ENCODE measurements at regions not wholly inside any gene's neighbourhood (a gene's known extent, or its start where the extent isn't known, plus 50 kb on each side); places are given as distances from the start of the nearest gene placed in this dataset.

DNA sequence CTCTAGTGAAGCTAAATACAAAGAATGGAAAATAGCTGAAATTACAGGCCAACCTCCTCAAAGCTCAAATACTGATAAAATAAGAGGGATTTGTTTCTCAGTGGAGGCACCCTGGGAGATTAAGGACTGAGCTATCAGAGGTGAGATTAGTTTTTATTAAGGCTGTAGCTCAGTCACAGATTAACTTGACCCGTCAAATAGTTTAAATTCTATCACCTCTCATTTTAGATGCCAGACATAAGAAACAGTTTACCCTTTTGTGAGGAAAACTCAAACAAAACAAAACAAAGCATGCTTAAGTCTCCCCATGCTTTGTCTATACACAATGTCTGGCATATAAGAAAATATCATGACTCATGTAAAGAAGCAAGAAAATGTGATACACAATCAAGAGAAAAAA, 208.3 kb upstream of the PMFBP1 start:
- no peak overlapping the region for H3K4me3 ChIP-seq
- H3K27me3 ChIP-seq = no peaks in the 10 kb centered on the region
- no peaks in the 10 kb centered on the region for H3K9me3 ChIP-seq
- H3K36me3 ChIP-seq = no peaks in the 10 kb centered on the region
- TF ChIP-seq, protein P1, sequence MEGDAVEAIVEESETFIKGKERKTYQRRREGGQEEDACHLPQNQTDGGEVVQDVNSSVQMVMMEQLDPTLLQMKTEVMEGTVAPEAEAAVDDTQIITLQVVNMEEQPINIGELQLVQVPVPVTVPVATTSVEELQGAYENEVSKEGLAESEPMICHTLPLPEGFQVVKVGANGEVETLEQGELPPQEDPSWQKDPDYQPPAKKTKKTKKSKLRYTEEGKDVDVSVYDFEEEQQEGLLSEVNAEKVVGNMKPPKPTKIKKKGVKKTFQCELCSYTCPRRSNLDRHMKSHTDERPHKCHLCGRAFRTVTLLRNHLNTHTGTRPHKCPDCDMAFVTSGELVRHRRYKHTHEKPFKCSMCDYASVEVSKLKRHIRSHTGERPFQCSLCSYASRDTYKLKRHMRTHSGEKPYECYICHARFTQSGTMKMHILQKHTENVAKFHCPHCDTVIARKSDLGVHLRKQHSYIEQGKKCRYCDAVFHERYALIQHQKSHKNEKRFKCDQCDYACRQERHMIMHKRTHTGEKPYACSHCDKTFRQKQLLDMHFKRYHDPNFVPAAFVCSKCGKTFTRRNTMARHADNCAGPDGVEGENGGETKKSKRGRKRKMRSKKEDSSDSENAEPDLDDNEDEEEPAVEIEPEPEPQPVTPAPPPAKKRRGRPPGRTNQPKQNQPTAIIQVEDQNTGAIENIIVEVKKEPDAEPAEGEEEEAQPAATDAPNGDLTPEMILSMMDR (IDR thresholded peaks at IDR 0.05) = no peak
- H3K27ac ChIP-seq = no peak overlapping the region
- ATAC-seq (no peak), DNase-seq (no peak)
- intact Hi-C loops (cut with DNase I) = no loop called here
- no peaks in the 10 kb centered on the region for H3K4me1 ChIP-seq

DNA sequence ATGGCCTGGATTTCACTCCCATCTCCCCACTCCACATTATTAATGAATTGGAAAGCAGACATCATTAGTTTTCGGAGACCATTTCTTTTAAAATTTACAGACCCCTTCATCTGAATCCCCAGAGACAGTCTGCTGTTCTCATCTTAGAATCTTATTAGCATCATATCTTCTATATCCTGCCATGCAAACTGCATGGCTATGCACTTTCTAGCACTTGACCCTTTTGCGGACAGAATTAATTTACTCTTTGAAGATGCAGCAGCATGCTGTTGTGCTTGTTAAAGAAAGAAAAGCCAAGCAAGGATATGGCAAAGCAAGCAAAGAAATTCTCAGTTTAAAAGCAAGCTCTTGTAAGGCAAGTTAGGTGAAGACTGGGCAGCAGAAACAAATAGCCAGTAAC, 201.2 kb upstream of the PMFBP1 start:
- ATAC-seq = no peak
- TF ChIP-seq, protein P1 (IDR thresholded peaks at IDR 0.05) = no peak
- Histone ChIP-seq H3K27ac (no peak overlapping the region), H3K4me3 (no peak overlapping the region), H3K4me1 (no peaks in the 10 kb centered on the region), H3K9me3 (no peaks in the 10 kb centered on the region), H3K27me3 (no peaks in the 10 kb centered on the region), H3K36me3 (no peaks in the 10 kb centered on the region)
- intact Hi-C loops (cut with DNase I) = no loop called here
- no peak for DNase-seq

DNA sequence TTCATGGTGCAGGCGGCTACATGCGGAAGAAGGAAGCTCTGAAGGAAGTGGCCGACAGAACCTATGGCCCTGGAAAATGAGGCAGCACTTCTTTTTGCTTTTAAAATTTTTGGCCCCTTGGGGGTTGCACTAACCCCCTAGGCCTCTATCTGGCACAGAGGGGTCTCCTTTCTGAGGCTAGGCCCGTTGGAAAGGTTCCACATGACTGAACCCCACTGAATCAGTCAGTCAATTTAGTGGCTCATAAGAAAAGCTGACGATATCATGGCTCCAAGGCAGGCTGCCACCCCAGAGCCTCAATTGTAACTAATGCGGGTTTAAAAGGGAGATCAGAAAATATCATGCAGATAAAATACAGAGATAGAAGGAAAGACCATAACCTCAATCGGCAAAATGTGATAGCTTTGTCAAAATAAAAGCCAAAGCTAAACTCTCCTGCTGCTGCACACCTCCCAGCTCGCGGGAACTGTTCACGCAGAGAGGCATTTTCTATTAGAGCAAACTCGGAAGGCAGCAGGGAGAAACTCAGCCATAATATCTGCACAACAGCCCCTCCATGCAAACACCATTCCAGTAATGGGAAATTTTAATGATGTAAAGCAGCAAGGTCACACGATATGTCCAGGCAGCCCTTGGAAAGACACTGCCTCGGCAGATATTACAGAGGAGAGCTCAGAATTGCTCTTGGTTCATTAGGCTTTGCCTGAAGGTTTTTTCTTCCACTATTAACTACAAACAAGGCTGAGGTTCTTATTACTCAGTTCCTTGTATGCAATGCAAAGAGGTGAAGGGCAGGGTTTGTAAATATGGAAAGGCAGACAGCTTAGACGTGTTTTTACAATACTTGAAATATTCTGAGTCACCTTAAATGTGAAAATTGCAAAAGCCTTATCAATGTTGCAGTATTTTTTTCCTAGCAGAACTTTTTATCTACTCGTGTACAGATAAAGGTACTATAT, 200.4 kb upstream of the PMFBP1 start:
- Histone ChIP-seq H3K36me3 (no peaks in the 10 kb centered on the region), H3K27ac (no peak overlapping the region), H3K4me3 (no peak overlapping the region), H3K27me3 (no peaks in the 10 kb centered on the region), H3K9me3 (peaks cover under 1% of the 10 kb centered on the region), H3K4me1 (no peaks in the 10 kb centered on the region)
- intact Hi-C loops (cut with DNase I) = no loop called here
- ATAC-seq (no peak), DNase-seq (no peak)
- TF ChIP-seq, protein P1 (IDR thresholded peaks at IDR 0.05) = no peak

DNA sequence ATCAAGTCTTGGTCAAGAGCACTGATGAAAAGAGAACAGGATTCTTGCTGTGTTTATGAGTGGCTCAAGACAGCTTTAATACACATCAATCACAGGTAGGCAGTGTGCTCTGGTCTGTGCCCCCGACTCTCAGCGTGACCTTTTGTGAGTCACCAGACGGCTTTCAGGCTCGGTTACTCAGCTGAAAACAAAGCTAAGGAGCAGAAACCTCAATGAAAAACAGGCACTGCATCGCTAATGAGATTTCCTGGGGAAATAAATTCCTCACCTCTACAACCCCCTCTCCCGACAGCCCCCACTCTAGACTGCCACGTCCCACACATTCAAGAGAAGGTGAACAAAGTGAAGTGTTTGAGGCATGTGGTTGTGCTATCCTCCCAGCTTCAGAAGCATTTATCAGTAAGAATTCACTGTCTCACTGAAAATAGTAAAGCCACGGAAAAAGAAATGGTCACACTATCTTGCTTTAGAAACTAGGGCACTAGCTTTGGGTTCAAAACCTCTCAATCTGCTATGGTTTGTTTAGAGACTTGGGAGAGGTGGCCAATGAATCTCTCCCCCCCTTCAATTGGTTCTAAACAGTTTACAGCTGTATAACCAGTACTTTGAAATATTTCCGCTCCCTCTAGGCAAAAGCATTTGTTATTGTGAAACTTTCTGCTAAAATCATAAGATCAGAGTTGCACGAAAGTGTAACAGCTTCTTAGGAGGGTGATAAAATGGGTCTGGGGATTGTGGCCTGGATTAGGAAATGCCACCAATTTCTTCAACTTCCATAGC, 199.5 kb upstream of the PMFBP1 start:
- intact Hi-C loops (cut with DNase I) = no loop called here
- peak; percentile 43 for ATAC-seq
- no peak overlapping the region for H3K27ac ChIP-seq

DNA sequence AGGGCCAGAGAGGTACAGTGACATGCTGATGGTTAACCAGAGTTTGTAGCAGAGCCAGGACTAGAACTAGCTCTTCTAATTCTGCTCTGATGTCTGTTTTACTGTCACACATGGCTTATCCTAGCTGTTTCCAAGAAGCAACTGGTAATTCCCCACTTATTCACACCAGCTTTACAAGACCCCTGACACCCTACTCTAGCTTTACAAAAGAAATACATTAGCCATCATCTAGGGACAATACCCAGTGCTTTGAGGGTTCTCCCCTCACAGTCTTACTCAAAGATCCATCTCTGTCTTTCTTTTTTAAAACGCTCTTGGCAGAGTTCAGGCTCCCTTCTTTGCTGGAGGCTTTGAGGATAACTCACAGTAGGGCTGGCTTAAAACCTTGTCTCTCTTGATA, 197.3 kb upstream of the PMFBP1 start:
- H3K27me3 ChIP-seq = no peaks in the 10 kb centered on the region
- TF ChIP-seq, protein P1 (IDR thresholded peaks at IDR 0.05) = no peak
- no peak for DNase-seq
- ATAC-seq = no peak
- H3K9me3 ChIP-seq = peaks cover 12% of the 10 kb centered on the region
- intact Hi-C loops (cut with DNase I) = no loop called here
- H3K27ac ChIP-seq = no peak overlapping the region
- no peaks in the 10 kb centered on the region for H3K4me1 ChIP-seq
- no peak overlapping the region for H3K4me3 ChIP-seq
- no peaks in the 10 kb centered on the region for H3K36me3 ChIP-seq

More for the DNA sequence above, 199.5 kb upstream of the PMFBP1 start:
- Histone ChIP-seq H3K9me3 (peaks cover 9% of the 10 kb centered on the region), H3K4me3 (no peak overlapping the region), H3K27me3 (no peaks in the 10 kb centered on the region), H3K36me3 (no peaks in the 10 kb centered on the region), H3K4me1 (no peaks in the 10 kb centered on the region)
- DNase-seq = no peak
- TF ChIP-seq, protein P1 (IDR thresholded peaks at IDR 0.05) = no peak
